Ascending aorta (tissue), 2 donors: ENCODE measurements at regions not wholly inside any gene's neighbourhood (a gene's known extent, or its start where the extent isn't known, plus 50 kb on each side); places are given as distances from the start of the nearest gene placed in this dataset.

Experiments used
- DNase-seq, 2 donors: peaks; one replicate each; pipeline ENCODE4 v3.0.0-alpha.2; 2019; ENCODE audit warnings: low spot score in 2 of 2
- H3K27ac ChIP-seq, 2 donors: fragments of 200-600 bp; sonication (generic); one replicate each; pipeline ENCODE4 v1.5.1; 2016 to 2017; ENCODE audit warnings: mild to moderate bottlenecking in 1 of 2
- H3K27me3 ChIP-seq: fragments of 200-600 bp; sonication (generic); one replicate; pipeline ENCODE4 v1.5.1; 2017
- H3K36me3 ChIP-seq, 2 donors: fragments of 200-600 bp; sonication (generic); one replicate each; pipeline ENCODE4 v1.5.1; 2016
- H3K4me1 ChIP-seq, 2 donors: fragments of 200-600 bp; sonication (generic); one replicate each; pipeline ENCODE4 v1.5.1; 2016 to 2017; ENCODE audit warnings: mild to moderate bottlenecking in 1 of 2
- H3K4me3 ChIP-seq, 2 donors: fragments of 200-600 bp; sonication (generic); one replicate each; pipeline ENCODE4 v1.5.1; 2016 to 2017; ENCODE audit warnings: mild to moderate bottlenecking in 1 of 2
- H3K9me3 ChIP-seq, 2 donors: fragments of 200-600 bp; sonication (generic); one replicate each; pipeline ENCODE4 v1.5.1; 2016
- intact Hi-C: fragments of 100-400 bp; cut with DNase I; formaldehyde crosslinking; loops from one replicate; pipeline ENCODE4 v1.15.1; 2023
- TF ChIP-seq, protein P1 (sequence below), 3 experiments: fragments of 200-600 bp in 2 of 3; fragments of 450-650 bp in 1 of 3; sonication (generic) in 2 of 3; IDR thresholded peaks; one replicate each; pipeline ENCODE4 v1.5.1; 2016 to 2019; ENCODE audit warnings: antibody characterized with exemption in 3 of 3, mild to moderate bottlenecking in 1 of 3, moderate library complexity in 1 of 3

DNA sequence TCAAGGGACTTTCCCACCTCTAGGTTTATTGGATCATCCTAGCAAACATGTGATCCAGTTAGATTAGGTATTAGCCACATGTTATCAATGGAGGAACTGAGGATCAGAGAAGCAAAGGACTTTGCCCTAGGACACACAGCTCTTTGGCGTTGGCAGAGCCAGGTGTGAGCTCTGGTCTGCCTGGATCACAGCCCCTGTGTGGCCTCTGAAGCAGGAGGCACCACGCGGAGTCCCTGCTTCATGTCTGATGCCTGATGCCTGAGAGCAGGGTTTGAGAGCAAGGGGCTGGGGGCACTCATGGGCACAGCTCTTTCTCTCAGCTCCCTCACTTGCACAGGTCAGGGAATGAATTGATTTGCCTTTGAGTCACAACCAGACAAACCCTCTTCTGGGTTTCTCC is 64.7 kb upstream of the CTBP2 start:
- TF ChIP-seq, protein P1, sequence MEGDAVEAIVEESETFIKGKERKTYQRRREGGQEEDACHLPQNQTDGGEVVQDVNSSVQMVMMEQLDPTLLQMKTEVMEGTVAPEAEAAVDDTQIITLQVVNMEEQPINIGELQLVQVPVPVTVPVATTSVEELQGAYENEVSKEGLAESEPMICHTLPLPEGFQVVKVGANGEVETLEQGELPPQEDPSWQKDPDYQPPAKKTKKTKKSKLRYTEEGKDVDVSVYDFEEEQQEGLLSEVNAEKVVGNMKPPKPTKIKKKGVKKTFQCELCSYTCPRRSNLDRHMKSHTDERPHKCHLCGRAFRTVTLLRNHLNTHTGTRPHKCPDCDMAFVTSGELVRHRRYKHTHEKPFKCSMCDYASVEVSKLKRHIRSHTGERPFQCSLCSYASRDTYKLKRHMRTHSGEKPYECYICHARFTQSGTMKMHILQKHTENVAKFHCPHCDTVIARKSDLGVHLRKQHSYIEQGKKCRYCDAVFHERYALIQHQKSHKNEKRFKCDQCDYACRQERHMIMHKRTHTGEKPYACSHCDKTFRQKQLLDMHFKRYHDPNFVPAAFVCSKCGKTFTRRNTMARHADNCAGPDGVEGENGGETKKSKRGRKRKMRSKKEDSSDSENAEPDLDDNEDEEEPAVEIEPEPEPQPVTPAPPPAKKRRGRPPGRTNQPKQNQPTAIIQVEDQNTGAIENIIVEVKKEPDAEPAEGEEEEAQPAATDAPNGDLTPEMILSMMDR (IDR thresholded peaks at IDR 0.05), result no peak
- Histone ChIP-seq H3K27me3 (no peaks in the 10 kb centered on the region), H3K27ac (no peak overlapping the region), H3K4me1 (no peaks in the 10 kb centered on the region), H3K9me3 (no peaks in the 10 kb centered on the region), H3K36me3 (no peaks in the 10 kb centered on the region), H3K4me3 (no peak overlapping the region)
- intact Hi-C loops, result no loop called here
- no peak for DNase-seq

DNA sequence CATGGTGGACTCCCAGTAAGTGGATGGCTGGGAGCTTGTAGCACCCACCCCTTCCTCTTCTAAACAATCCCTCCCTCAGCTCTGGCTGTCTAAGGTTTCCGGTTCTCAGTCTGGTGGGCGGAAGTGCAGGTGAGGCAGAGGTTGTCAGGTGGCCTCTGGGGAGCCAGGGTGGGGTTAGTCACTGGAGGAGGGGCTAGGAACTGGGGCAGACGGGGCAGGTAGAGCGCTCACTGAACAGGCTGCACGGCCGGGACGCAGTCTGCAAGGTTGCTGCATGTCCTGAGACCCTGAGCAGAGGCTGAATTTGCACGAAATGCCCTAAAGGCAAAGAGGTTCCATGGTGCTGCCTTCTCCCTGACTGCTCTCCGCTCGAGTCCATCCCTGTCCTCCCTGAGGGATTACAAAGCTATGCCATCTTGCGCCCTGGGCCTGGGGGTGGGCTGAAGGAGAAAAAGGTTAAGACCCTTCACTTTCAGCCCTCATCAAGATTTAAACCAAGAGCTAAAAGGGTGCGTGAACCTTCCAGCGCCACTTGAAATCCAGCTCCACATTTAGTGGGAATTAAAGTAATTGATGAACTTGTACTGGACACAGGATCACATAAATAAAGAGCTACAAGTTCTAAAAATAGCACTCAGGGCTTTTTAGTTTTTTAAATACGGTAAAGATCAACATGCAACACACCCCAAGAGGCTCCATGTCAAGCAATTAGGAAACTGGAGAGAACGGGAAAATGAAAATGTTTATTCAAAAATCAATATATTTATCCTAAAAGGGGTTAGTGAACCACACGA is 62.3 kb upstream of the CTBP2 start:
- Histone ChIP-seq H3K9me3 (no peaks in the 10 kb centered on the region), H3K27me3 (no peaks in the 10 kb centered on the region), H3K4me3 (no peak overlapping the region), H3K27ac (no peak overlapping the region), H3K36me3 (no peaks in the 10 kb centered on the region), H3K4me1 (no peaks in the 10 kb centered on the region)
- TF ChIP-seq, protein P1 (IDR thresholded peaks at IDR 0.05), result no peak
- DNase-seq, result no peak
- intact Hi-C loops, result no loop called here

GRCh38 chr10:125221716-125222115 is 61.4 kb upstream of the CTBP2 start:
- H3K4me1 ChIP-seq, result no peaks in the 10 kb centered on the region
- DNase-seq, result no peak
- no peak overlapping the region for H3K4me3 ChIP-seq
- no peaks in the 10 kb centered on the region for H3K9me3 ChIP-seq
- H3K36me3 ChIP-seq, result no peaks in the 10 kb centered on the region
- intact Hi-C loops, result no loop called here
- no peak overlapping the region for H3K27ac ChIP-seq
- no peaks in the 10 kb centered on the region for H3K27me3 ChIP-seq
- TF ChIP-seq, protein P1 (IDR thresholded peaks at IDR 0.05), result no peak

DNA sequence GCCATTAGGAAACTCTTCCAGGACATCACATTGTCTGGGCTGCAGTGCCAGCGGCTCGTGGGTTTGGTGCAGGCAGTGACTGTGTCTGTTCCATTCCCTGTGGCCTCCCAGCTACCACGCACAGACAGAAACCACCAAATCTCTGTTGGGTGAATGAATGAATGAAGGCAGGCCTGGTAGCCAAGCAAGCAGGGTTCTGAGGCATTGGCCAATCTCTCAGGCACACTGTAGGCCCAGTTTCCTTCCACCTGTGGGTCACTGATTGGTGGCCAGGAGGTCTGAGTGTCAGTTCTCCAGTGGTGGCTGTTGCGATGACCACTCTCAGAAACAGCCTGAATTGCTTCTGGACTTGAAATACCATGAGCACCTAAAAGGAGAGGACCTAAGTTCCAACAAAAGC is 59.4 kb upstream of the CTBP2 start:
- TF ChIP-seq, protein P1 (IDR thresholded peaks at IDR 0.05), result no peak
- H3K4me1 ChIP-seq, result no peaks in the 10 kb centered on the region
- intact Hi-C loops, result no loop called here
- no peak overlapping the region for H3K4me3 ChIP-seq
- no peaks in the 10 kb centered on the region for H3K27me3 ChIP-seq
- no peak for DNase-seq
- no peaks in the 10 kb centered on the region for H3K36me3 ChIP-seq
- no peak overlapping the region for H3K27ac ChIP-seq
- H3K9me3 ChIP-seq, result no peaks in the 10 kb centered on the region

DNA sequence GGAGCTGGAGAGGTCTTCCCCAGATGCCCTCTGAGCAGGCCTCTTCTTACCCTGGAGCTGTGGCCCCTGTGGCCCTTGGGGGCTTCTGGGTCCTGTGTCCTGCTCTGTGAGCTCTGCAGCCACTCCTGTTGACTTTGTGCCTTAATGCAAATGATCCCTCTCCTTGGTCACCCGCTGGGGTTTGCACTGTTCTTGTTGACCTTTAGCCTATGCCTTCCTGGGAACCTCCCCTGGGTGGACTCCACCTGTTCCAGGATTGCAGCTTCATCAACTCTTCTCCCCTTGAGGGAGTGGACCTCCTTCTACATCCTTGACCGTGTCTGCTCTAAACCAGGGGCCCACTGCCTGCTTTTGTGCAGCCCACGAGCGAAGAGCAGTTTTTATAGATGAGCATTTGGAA is 58.6 kb upstream of the CTBP2 start:
- TF ChIP-seq, protein P1 (IDR thresholded peaks at IDR 0.05), result no peak
- intact Hi-C loops, result no loop called here
- no peak overlapping the region for H3K27ac ChIP-seq
- H3K4me1 ChIP-seq, result no peaks in the 10 kb centered on the region
- H3K9me3 ChIP-seq, result no peaks in the 10 kb centered on the region
- H3K27me3 ChIP-seq, result no peaks in the 10 kb centered on the region
- no peak for DNase-seq
- no peak overlapping the region for H3K4me3 ChIP-seq
- H3K36me3 ChIP-seq, result no peaks in the 10 kb centered on the region
